ENCODE measurements at regions not wholly inside any gene's neighbourhood (a gene's known extent, or its start where the extent isn't known, plus 50 kb on each side); places are given as distances from the start of the nearest gene placed in this dataset.
"Not testable (repeated sequence)": the region's sequence is repeated elsewhere in the genome, so short reads cannot be mapped to it uniquely, and the experiment has no call there.

DNA sequence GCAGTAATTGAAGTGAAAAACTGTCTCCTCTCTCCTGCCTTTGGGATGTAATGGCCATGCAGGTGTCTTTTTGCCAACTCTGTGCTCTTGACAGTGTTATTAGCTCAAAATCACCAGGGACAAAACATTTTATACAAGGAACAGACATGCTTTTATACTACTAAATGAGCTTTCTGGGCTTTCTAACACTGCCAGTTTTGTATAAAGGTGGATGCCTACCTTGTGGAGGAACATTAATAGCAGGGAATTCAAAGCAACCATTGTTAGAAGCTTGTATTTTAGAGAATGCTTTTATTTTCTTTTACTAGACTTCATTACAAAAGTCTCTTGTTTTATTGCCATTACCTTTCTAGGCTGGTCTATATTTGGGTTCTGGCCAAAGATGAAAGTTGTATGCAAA is 54.7 kb upstream of the ARSJ start:
- no peak for DNase-seq

DNA sequence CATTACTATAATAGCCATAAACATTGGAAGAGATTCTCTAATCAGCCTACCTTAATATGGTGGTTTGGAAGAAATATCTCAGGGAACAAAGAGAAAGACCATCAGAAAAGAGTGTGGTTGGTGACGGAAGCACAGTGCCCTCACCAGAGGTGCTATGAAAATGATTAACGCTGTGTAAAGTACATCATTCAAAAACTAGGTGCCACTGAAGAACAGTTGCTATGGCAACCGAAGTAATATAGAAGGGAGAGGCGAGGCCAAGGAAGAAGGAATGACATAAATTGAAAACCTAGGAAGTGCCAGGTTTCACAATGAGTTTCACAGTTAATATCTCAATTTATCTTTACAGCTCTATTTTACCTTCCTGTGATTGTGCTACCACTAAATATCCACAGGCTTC is 57.0 kb upstream of the ARSJ start:
- DNase-seq, result no peak

DNA sequence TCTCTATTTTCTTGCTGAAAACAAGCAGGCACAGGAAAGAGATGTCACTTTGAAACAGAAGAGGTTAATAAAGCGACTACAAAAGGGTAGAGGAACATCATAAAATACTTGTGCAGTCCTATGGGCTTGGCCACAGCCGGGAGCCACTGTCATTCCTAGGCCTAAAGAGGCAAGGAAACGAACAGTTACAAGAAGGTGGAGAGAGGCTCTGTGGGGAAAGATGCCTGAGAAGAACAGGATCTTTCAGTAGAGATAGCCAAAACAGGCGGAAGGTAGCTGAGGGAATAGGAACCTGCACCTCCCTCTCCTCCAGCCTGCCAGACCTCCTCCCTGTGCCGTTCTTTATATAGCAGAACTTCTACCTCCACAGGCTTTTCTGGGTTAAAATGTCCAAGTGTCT is 57.4 kb upstream of the ARSJ start:
- no peak for DNase-seq

DNA sequence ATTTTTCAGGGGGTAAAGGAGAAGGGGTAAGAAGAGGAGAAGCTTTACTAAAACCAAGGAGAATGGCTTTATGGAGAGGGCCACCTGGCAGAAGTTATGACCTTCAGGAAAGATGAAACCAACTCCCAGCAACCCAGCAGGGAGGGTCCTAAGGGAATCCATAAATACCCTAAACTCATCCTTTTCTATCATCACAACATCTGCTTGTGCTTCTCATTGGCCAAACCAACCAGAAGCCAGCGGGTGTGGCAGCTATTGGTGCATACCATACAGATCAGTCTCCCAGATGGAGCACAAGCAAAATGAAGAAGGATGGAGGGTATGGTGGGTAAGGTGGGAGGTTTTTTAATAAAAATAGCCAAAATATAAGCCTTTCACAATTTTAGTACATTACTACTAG is 58.5 kb upstream of the ARSJ start:
- DNase-seq, result no peak

DNA sequence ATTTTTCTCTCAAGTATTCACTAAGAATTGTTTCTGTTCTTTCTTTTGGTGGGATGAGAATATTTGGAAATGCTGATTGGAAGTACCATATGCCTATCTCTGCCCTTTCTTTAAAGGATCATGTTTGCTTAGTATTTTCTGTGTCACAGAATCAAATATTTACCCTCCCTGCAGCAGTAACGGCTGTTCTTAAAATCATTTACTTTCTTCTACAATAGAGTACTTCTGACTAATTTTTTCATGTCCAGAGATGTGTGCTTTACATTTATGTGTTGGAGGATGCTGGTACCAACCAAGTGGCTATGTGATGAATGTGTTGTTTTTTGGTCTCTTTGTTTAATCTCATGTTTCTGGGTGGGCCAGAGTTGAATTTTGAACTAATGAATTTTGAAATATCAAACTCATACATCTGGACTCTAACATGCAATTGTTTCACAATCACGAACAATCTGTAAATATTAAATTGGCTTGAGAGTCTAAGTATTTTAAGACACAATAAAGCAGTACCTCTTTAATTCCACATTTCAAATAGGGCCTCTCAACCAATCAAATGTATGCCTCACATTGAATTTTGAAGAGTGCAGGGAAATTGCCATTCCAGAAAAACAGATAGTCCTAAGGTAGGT is 59.4 kb upstream of the ARSJ start:
- no peak for DNase-seq

DNA sequence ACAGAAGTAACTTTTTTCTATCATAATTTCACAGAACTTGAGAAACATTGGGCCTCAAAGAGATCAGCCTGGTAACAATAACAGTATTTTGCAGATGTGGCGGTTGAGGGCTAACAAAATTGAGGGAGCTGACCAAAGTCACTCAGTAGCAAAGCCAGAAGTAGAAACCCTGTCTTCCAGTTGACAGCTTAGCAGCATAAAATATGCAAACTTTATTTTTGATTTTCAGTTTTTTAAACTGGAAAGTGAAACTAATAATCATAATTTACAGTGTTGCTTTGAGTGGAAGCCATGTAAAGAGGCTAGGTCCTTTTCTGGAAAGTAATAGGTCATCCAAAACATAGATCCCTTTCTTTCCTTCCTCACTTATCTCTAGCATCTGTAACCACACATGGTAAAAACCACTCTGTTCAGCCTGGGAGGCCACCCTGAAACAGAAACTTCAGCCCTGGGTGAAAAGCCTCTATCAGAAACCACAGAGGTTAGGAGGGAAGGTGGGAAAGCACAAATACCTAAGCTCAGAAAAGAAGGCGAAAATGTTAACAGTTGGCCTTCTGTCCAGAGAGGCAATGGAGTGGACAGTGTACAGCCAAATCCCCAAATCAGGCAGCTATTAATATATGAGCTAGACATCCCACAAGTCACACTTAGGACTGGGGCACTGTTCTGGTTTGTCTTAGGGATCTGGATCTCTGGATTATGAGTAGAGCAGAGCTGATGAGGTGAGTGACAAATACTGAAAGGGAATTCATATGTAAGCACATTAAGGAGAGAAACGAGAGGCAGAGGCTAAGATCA is 61.1 kb upstream of the ARSJ start:
- no peak for DNase-seq

DNA sequence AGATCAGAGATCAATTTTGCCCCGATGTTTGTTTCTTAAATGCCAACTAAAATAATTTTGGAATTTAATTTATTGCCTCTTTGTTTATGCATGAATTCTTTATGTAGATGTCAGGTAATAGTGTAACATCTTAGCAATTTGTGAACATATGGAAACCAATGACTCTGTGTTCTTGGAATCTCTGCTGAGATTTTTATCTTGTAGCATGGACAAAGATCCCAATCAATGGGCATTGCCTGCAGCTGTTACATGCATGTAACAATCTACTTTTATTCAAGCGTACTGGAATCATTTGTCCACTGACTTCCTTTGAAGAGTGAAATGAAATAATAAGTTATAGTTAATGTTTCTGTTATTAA is 61.6 kb upstream of the ARSJ start:
- no peak for DNase-seq

DNA sequence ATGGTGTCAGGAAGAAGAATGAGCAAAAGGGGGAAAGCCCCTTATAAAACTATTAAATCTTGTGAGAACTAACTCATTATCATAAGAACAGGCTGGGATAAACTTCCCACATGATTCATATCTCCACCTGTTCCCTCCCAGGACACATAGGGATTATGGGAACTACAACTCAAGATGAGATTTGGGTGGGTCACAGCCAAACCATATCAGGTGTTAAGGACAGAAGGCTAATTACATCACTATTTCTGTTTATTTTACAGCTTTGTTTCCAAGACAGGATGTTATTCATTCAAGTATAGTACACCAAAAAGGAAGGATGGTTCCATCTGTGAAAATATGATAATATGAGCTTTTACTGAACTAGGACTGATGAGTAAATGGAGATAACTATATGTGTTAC is 63.7 kb upstream of the ARSJ start:
- no peak for DNase-seq

DNA sequence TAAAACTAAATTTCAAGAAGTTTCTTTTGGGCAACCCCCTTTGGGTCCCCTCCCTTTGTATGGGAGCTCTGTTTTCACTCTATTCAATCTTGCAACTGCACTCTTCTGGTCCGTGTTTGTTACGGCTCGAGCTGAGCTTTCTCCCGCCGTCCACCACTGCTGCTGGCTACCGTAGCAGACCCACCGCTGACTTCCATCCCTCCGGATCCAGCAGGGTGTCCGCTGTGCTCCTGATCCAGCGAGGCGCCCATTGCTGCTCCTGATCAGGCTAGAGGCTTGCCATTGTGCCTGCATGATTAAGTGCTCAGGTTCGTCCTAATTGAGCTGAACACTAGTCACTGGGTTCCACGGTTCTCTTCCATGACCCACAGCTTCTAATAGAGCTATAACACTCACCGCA is 64.9 kb upstream of the ARSJ start:
- DNase-seq, result not testable (repeated sequence)

DNA sequence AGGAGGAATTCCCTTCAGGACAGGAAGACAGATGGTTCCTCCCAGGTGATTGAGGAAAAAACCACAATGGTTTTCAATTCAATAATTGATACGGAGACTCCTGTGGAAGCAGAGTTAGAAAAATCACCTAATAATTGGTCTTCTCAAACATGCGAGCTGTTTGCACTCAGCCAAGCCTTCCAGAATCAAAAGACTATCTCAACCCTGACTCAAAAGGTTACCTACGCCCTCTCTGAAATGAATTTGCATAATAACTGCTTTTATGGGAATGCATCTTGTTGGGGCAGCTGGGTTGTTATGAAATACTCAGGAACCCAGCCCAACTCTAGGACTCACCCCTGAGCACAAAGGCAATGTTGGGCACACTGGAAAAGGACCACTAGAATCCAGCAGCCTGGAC is 66.9 kb upstream of the ARSJ start:
- no peak for DNase-seq

DNA sequence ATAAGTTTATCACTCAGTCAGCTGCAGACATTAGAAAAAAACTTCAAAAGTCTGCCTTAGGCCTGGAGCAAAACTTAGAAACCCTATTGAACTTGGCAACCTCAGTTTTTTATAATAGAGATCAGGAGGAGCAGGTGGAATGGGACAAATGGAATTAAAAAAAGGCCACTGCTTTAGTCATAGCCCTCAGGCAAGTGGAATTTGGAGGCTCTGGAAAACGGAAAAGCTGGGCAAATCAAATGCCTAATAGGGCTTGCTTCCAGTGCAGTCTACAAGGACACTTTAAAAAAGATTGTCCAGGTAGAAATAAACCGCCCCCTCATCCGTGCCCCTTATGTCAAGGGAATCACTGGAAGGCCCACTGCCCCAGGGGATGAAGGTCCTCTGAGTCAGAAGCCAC is 68.7 kb upstream of the ARSJ start:
- not testable (repeated sequence) for DNase-seq

DNA sequence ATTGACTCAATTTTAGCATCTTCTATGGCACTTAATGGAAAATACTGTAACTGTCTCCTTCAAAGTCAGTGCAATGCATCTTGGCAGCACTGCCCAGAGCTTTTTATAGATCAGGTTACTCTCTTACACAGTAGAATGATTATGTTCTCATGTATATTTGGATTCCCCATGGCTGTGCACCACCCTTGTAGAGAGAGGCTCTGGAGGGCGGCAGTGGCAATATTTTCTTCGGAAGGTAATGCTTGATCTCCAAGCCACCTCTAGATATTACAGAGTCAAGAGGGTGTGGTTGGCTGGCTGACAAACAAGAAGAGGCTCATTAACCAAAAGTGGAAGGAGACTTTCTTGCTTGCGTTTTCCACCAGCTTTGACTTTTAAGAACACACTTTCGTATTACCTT is 72.8 kb upstream of the ARSJ start:
- no peak for DNase-seq

DNA sequence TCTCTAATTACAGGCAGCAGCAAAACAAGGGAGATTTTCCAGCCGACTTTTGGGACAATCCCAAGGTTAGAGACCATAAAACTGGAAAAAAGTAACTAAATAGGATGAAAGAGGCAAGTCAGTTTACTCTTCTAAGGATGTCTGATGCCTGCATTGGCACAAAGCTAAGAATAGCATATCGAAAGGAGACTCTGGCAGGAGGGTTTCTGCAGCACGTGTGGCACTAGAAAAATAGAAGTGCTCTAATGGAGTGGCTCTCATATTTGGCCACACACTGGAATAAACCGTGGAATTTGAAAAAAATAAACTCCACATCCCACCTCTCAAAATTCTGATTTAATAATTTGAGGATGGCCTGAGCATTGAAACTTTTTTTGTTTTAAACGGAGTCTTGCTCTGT is 77.2 kb upstream of the ARSJ start:
- DNase-seq, result no peak

DNA sequence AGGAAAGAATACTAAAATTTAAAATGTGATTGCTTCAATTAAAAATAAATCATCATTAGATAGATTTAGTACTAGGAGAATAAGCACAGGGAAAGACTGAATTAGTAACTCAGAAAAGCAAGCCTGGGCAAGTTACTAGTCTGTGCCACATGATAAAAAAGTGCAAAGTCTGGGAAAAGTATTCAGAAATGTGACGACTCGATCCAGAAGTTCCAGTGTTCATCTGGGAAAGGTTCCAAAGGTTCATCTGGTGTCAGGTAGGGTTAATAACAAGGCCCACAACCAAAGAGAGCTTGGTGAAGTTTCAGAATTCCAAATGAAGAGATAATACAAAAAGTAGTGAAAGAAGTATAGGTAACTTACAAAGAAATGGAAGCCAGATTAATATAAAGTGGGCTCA is 78.3 kb upstream of the ARSJ start:
- DNase-seq, result no peak

DNA sequence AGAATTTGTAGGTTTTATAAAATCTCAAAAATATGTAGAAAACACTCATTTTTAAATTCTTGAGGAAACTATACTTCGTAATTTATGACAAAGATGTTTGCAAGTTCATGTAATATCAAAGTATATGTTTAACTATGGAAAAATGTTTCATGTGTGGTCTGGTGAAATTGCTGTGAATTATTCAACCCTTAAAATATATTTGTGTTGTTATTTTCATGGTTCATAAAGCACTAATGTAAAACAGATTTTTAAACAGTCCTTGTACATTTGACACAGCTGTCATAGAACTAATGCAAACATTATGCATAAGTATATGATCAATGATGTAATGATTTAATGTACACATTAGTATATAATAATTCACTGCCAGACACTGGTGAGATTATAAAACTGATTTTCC is 83.1 kb upstream of the ARSJ start:
- no peak for DNase-seq

DNA sequence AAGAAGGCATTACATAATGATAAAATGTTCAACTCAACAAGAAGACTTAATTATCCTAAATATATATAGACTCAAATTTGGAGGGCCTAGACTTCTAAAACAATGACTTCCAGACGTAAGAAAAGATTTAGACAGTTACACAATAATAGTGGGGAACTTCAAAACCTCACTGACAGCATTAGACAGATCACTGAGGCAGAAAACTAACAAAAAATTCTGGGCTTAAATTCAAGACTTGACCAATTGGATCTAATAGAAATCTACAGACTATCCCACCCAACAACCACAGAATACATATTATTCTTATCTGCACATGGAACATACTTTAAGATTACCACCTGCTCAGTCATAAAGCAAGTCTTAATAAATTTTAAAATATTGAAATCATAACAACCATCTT is 93.3 kb upstream of the ARSJ start:
- DNase-seq, result no peak

DNA sequence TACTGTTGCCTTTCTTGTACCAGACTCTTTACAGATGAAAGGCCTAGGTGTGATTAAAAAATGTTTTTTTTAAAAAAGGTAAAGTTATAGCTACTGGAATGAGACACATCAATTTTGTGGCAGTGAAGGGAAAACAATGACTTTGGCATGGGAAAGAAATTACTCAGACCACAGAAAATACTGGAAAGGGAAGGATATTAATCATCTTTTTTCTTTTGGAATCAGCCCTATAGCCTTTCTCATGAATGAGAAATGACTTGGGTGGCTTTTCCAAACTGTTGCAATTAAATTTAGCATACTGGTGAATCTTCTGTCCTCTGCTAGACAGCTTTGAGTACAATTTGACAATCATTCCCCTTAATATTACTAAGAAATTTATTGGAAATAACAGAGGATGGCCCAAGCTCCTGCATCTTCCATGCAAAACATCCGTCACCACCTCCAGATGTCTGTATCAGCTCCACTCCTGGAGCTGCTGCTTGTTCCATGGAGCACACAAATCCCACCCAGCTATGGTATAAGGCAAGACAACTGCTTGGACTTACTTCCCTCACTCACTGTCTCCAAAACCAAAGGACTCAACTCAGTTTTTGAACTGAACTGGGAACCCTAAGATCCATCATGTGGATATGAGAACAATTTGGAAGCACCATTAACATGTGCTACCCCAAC is 97.6 kb upstream of the ARSJ start:
- DNase-seq, result no peak

DNA sequence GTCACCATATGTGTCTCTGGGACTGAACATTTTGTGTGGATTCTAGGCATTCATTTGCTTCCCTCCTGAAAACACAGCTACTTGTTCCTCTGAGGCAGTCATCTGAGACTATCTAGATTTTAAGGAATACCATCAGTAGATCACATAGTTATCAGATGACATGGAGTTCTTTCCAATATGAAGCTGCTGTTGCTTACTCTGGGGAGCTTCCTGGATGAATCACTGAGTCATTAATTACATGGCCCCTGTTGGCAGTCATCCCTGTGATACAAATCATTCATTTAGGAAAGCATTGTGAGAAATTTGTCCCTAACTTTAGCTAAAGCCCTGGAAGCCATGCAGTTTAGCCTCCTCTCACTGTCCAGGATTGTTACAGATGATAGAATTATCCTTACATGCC is 98.2 kb upstream of the ARSJ start:
- DNase-seq, result no peak

DNA sequence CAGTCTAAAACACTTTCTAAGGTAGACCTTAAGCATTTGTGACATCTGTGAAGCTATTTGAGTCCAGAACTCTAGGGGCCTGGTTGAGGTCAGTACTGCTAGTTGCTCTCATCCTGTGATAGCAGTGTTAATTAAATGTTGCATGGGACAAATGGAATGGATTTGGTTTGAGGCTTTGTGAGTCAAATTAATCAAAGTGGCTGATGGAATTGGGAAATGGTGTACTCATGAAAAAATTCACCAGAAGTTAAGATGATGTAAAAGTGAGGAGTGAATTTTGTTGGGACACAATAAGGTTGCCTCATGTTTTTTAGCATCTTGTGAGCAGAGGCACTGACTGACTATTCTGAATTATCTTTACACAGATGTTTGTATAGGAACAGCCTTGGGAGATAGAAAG is 99.2 kb upstream of the ARSJ start:
- no peak for DNase-seq

DNA sequence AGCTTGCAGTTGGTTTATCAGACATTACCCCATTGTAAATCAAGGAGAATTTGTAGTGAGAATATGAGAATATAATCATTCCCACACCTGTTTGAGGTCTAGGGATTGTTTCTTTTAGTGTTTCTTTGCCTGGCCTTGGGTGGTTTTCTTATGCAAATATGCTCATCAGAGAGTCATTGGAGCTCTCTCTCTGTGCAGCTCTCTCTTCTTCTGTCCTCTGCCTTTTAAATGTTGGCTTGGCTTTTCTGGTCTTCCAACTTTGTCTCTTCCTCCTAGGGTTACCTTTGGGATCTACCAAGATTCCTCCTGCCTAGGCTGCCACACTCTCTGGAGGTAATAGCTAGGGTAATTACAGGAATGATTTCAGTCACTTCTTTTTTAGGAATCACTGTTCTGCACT is 102.3 kb upstream of the ARSJ start:
- DNase-seq, result no peak

DNA sequence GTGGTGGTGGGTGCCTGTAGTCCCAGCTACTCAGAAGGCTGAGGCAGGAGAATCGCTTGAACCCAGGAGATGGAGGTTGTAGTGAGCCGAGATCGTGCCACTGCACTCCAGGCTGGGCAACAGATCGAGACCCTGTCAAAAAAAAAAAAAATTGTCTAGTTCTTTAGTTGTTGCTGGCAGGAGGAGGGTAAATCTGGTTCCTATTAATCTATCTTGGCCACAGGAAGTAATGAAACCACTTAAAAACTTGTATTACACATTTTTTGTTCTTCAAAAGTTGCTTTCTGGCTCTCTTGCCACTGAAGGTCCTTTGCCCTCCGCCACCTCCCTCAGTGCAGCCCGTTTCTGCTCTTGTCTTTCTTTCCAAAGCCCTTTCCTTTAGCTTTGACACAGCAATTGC is 102.9 kb upstream of the ARSJ start:
- DNase-seq, result no peak

DNA sequence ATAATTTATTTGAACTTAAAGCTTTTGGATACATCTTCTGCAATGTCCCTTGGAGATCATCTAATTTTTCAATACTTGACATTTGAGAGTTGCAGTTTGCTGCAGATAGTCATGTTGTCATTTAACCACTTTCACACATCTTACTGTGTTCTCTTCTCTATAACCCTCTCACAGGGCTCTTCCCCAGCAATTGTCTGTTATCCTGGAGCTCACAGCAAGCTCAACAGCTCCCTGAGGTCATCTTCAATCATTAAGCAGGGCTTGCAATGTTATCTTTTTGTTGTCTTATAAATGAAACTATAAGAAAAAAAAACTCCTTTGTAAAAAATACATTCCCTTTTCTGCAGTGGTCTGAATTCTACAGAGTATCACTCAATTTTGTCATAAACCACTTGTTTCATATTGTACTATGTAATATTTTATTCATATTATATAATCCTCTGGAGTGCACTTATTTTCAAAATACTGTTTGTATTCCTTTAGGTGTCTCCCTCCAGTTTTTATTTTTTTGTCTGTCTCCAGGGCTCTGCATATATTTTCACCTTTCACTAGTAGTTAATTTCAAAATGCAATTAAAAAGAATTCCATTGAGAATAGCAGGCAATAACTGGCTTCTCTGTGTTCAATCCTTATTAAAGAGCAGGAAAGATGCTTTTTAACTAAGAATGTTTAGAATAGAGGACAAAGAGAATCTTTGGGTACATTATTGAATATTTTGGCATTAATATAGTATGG is 106.3 kb upstream of the ARSJ start:
- DNase-seq, result no peak

DNA sequence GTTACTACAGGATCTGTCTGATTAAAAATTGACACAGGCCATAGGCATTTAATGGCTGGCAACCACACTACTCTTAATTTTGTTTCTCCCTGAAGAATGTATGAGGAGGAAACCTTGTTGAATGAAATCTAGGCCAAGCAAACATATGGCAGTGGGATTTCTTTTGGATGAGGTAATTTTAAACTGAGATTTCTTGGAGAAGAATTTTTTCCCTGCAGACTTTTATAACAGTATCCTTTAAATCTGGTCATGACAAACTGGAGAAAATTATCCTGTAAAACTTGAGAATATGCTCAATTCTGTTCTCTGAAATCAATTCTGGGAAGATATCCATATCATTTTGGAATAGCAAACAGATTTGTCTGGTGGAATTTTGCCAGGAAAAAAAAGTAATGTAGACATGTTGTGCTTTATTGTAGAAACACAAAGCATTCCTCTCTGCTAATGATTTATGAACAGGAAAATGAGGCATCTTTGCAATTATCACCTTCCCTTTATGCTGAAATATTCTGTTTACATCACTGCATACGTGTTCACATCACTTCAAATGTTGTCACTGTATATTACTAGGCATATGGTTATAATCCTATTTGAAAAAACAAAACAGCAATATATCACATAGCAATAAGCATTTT is 108.3 kb upstream of the ARSJ start:
- no peak for DNase-seq

Measured in NCI-H1092 (cell line).